Natural killer cell (primary cell): ENCODE measurements at regions not wholly inside any gene's neighbourhood (a gene's known extent, or its start where the extent isn't known, plus 50 kb on each side); places are given as distances from the start of the nearest gene placed in this dataset.
"Not testable (repeated sequence)": the region's sequence is repeated elsewhere in the genome, so short reads cannot be mapped to it uniquely, and the experiment has no call there.

Experiments
- ATAC-seq, 3 donors: fragments of 150-1000 bp in 2 of 3; fragments of 200-7000 bp in 1 of 3; cut with Tn5 transposase; 1 replicate in 1 of 3; 2 replicates in 2 of 3; pipeline ENCODE4 v1.10.0; 2021; ENCODE audit warnings: mild to moderate bottlenecking in 2 of 3, moderate library complexity in 2 of 3
- DNase-seq, 2 donors: peaks; one replicate each; pipeline versions ENCODE4 v3.0.0 to v3.0.0-alpha.2; 2013 to 2021; ENCODE audit warnings: mixed read lengths in 1 of 2
- H3K27ac ChIP-seq: one replicate; pipeline ENCODE4 v1.5.1; 2013; ENCODE audit warnings: mild to moderate bottlenecking, low read length
- H3K27me3 ChIP-seq: one replicate; pipeline ENCODE4 v1.6.1; 2013; ENCODE audit warnings: low read length; ENCODE audit not compliant: control insufficient read depth, insufficient read depth
- H3K36me3 ChIP-seq: one replicate; pipeline ENCODE4 v1.6.1; 2013; ENCODE audit warnings: low read length; ENCODE audit not compliant: control insufficient read depth, insufficient read depth
- H3K4me1 ChIP-seq: one replicate; pipeline ENCODE4 v1.6.1; 2013; ENCODE audit warnings: low read length; ENCODE audit not compliant: control insufficient read depth, insufficient read depth
- H3K4me3 ChIP-seq: one replicate; pipeline ENCODE4 v1.5.1; 2013; ENCODE audit warnings: low read length
- H3K9me3 ChIP-seq: one replicate; pipeline ENCODE4 v1.6.1; 2013; ENCODE audit warnings: low read length; ENCODE audit not compliant: control insufficient read depth, insufficient read depth
- H3K27ac Mint-ChIP-seq, 2 donors: one replicate each; pipeline ENCODE4 v1.8.0; 2022; ENCODE audit warnings: mild to moderate bottlenecking in 2 of 2, mixed read lengths in 2 of 2, moderate library complexity in 1 of 2
- H3K27me3 Mint-ChIP-seq, 2 donors: one replicate each; pipeline ENCODE4 v1.8.0; 2022; ENCODE audit warnings: low read depth in 2 of 2, mixed read lengths in 2 of 2
- H3K36me3 Mint-ChIP-seq: one replicate; pipeline ENCODE4 v1.8.0; 2022; ENCODE audit warnings: mixed read lengths
- H3K4me1 Mint-ChIP-seq, 2 donors: one replicate each; pipeline ENCODE4 v1.8.0; 2022; ENCODE audit warnings: mixed read lengths in 2 of 2
- H3K4me3 Mint-ChIP-seq: one replicate; pipeline ENCODE4 v1.8.0; 2022; ENCODE audit warnings: mild to moderate bottlenecking, moderate library complexity, mixed read lengths
- H3K9me3 Mint-ChIP-seq, 2 donors: one replicate each; pipeline ENCODE4 v1.8.0; 2022; ENCODE audit warnings: mixed read lengths in 2 of 2
- WGBS: methylation state at CpG from one replicate; pipeline ENCODE4 v1.1.7; 2013; ENCODE audit warnings: missing lambda C conversion rate; ENCODE audit not compliant: insufficient coverage; 5-methylcytosine and 5-hydroxymethylcytosine counted together
- intact Hi-C: fragments of 100-400 bp; cut with micrococcal nuclease; formaldehyde crosslinking; loops from one replicate; pipeline ENCODE4 v1.14.2; 2022

GRCh38 chr10:46728359-46728758 lies 149.4 kb downstream of the SYT15 start:
- H3K4me3 Mint-ChIP-seq, H3K27ac ChIP-seq, H3K36me3 ChIP-seq, H3K4me1 ChIP-seq, H3K27me3 ChIP-seq, H3K4me1 Mint-ChIP-seq, H3K36me3 Mint-ChIP-seq, DNase-seq, H3K27ac Mint-ChIP-seq, intact Hi-C loops, H3K4me3 ChIP-seq, H3K9me3 ChIP-seq, ATAC-seq, H3K9me3 Mint-ChIP-seq: not testable (repeated sequence)
- H3K27me3 Mint-ChIP-seq: peaks cover 7 to 11% of the 10 kb centered on the region in 2 donors

GRCh38 chr10:46730729-46731128 lies 151.8 kb downstream of the SYT15 start:
- WGBS: no CpG with 5 or more reads among the region's 3 CpGs
- ATAC-seq, H3K36me3 Mint-ChIP-seq, H3K27ac Mint-ChIP-seq, H3K4me1 Mint-ChIP-seq, H3K27me3 ChIP-seq, DNase-seq, H3K27ac ChIP-seq, H3K4me1 ChIP-seq, H3K9me3 Mint-ChIP-seq, H3K36me3 ChIP-seq, H3K4me3 Mint-ChIP-seq, H3K9me3 ChIP-seq, H3K27me3 Mint-ChIP-seq, intact Hi-C loops, H3K4me3 ChIP-seq: not testable (repeated sequence)

- ATAC-seq: not testable (repeated sequence)
- no CpG with 5 or more reads among the region's 1 CpG for WGBS
These were observed 154.8 kb downstream of the SYT15 start for GRCh38 chr10:46733635-46734261.

GRCh38 chr10:46734262-46734642 lies 155.3 kb downstream of the SYT15 start:
- H3K27ac Mint-ChIP-seq, H3K36me3 ChIP-seq, H3K4me1 ChIP-seq, H3K9me3 ChIP-seq, H3K36me3 Mint-ChIP-seq, intact Hi-C loops, H3K4me3 ChIP-seq, H3K4me1 Mint-ChIP-seq, H3K27me3 ChIP-seq, DNase-seq, H3K9me3 Mint-ChIP-seq, H3K27me3 Mint-ChIP-seq, H3K4me3 Mint-ChIP-seq, ATAC-seq, H3K27ac ChIP-seq: not testable (repeated sequence)

More at GRCh38 chr10:46733635-46734261, 154.8 kb downstream of the SYT15 start:
- H3K4me1 Mint-ChIP-seq, H3K27me3 Mint-ChIP-seq, H3K27ac Mint-ChIP-seq, H3K27me3 ChIP-seq, H3K4me3 Mint-ChIP-seq, H3K27ac ChIP-seq, DNase-seq, H3K4me3 ChIP-seq, H3K36me3 Mint-ChIP-seq, H3K9me3 ChIP-seq, H3K9me3 Mint-ChIP-seq, H3K36me3 ChIP-seq, H3K4me1 ChIP-seq, intact Hi-C loops: not testable (repeated sequence)

GRCh38 chr10:46739919-46740318 lies 161.0 kb downstream of the SYT15 start:
- H3K4me3 Mint-ChIP-seq, H3K4me1 ChIP-seq, H3K36me3 Mint-ChIP-seq, H3K27me3 Mint-ChIP-seq, H3K27ac ChIP-seq, H3K9me3 Mint-ChIP-seq, H3K4me3 ChIP-seq, H3K9me3 ChIP-seq, intact Hi-C loops, DNase-seq, H3K27ac Mint-ChIP-seq, H3K27me3 ChIP-seq, H3K4me1 Mint-ChIP-seq, ATAC-seq, H3K36me3 ChIP-seq: not testable (repeated sequence)
- 60% methylated on average over 1 of the region's 16 CpGs for WGBS

- DNase-seq, H3K27ac Mint-ChIP-seq, H3K36me3 Mint-ChIP-seq, H3K27me3 ChIP-seq, H3K4me1 Mint-ChIP-seq, H3K9me3 Mint-ChIP-seq, intact Hi-C loops, H3K4me3 Mint-ChIP-seq, H3K4me3 ChIP-seq, H3K27ac ChIP-seq, H3K27me3 Mint-ChIP-seq, H3K4me1 ChIP-seq, H3K36me3 ChIP-seq, H3K9me3 ChIP-seq: not testable (repeated sequence)
- WGBS: no CpG with 5 or more reads among the region's 17 CpGs
- peak in 1 of 3 donors; percentile 30 for ATAC-seq
These were observed 161.4 kb downstream of the SYT15 start for GRCh38 chr10:46740368-46740767.

- intact Hi-C loops, H3K9me3 ChIP-seq, DNase-seq, H3K27me3 Mint-ChIP-seq, H3K4me3 ChIP-seq, ATAC-seq, H3K27me3 ChIP-seq, H3K4me3 Mint-ChIP-seq, H3K4me1 ChIP-seq, H3K9me3 Mint-ChIP-seq, H3K4me1 Mint-ChIP-seq, H3K27ac ChIP-seq, H3K36me3 ChIP-seq, H3K36me3 Mint-ChIP-seq, H3K27ac Mint-ChIP-seq: not testable (repeated sequence)
- WGBS: no CpG with 5 or more reads among the region's 3 CpGs
These were observed 162.2 kb upstream of the PTPN20 start for GRCh38 chr10:46749003-46749402.

- WGBS: no CpG with 5 or more reads among the region's 2 CpGs
- H3K36me3 ChIP-seq, intact Hi-C loops, H3K4me1 ChIP-seq, H3K9me3 Mint-ChIP-seq, H3K27ac ChIP-seq, DNase-seq, H3K27ac Mint-ChIP-seq, H3K4me1 Mint-ChIP-seq, H3K27me3 ChIP-seq, H3K4me3 ChIP-seq, H3K4me3 Mint-ChIP-seq, H3K36me3 Mint-ChIP-seq, H3K27me3 Mint-ChIP-seq, H3K9me3 ChIP-seq: not testable (repeated sequence)
- ATAC-seq: peak in 1 of 3 donors; percentile 28
These were observed 161.8 kb upstream of the PTPN20 start for GRCh38 chr10:46749470-46749869.
